ENCODE measurements at regions not wholly inside any gene's neighbourhood (a gene's known extent, or its start where the extent isn't known, plus 50 kb on each side); places are given as distances from the start of the nearest gene placed in this dataset.
A peak's percentile ranks its signal among the peaks of the same experiment; 100 is the strongest.

GRCh38 chr7:50953820-50954219 lies 171.1 kb upstream of the GRB10 start:
- H2AFZ ChIP-seq (ENCODE audit: low read depth, low read length), result 0 out of 2 replicates have a peak overlapping the region, but pooled peaks have one; percentile 9
- no peaks in the 10 kb centered on the region for H3K27me3 ChIP-seq (ENCODE audit: insufficient read depth, low read length, poor library complexity)
- no peaks in the 10 kb centered on the region for H4K20me1 ChIP-seq (ENCODE audit: insufficient read depth, low read length)
- no peak overlapping the region for H3K4me3 ChIP-seq (ENCODE audit: low read depth in 1 of 2, low read length in 2 of 2)
- no peak for ATAC-seq (ENCODE audit: insufficient read depth, low read depth)
- no peak overlapping the region for H3K4me2 ChIP-seq (ENCODE audit: insufficient read depth, low read length)
- no peaks in the 10 kb centered on the region for H3K4me1 ChIP-seq (ENCODE audit: insufficient read depth, low read length)
- H3K9ac ChIP-seq (ENCODE audit: low read depth, low read length), result no peak overlapping the region
- H3K9me3 ChIP-seq (ENCODE audit: insufficient read depth, low read length, severe bottlenecking), result no peaks in the 10 kb centered on the region
- DNase-seq, result no peak
- H3K27ac ChIP-seq (ENCODE audit: low read length), result no peak overlapping the region
- H3K79me2 ChIP-seq (ENCODE audit: insufficient read depth, low read length), result no peaks in the 10 kb centered on the region
- no peaks in the 10 kb centered on the region for H3K36me3 ChIP-seq (ENCODE audit: insufficient read depth, low read length)
- no peak for TF ChIP-seq EZH2 (IDR thresholded peaks at IDR 0.05; ENCODE audit: borderline replicate concordance, low read depth, low read length, severe bottlenecking)
- TF ChIP-seq CTCF (IDR thresholded peaks at IDR 0.05; ENCODE audit: borderline replicate concordance, extremely low read depth, low read length, poor library complexity, severe bottlenecking), result no peak

GRCh38 chr7:50953303-50953702 lies 170.6 kb upstream of the GRB10 start:
- Histone ChIP-seq H2AFZ (ENCODE audit: low read depth, low read length) (no peak overlapping the region), H4K20me1 (ENCODE audit: insufficient read depth, low read length) (no peaks in the 10 kb centered on the region), H3K27me3 (ENCODE audit: insufficient read depth, low read length, poor library complexity) (no peaks in the 10 kb centered on the region), H3K9me3 (ENCODE audit: insufficient read depth, low read length, severe bottlenecking) (no peaks in the 10 kb centered on the region), H3K4me1 (ENCODE audit: insufficient read depth, low read length) (no peaks in the 10 kb centered on the region), H3K79me2 (ENCODE audit: insufficient read depth, low read length) (no peaks in the 10 kb centered on the region), H3K4me3 (ENCODE audit: low read depth in 1 of 2, low read length in 2 of 2) (no peak overlapping the region), H3K27ac (ENCODE audit: low read length) (no peak overlapping the region), H3K9ac (ENCODE audit: low read depth, low read length) (no peak overlapping the region), H3K4me2 (ENCODE audit: insufficient read depth, low read length) (no peak overlapping the region), H3K36me3 (ENCODE audit: insufficient read depth, low read length) (no peaks in the 10 kb centered on the region)
- DNase-seq, result no peak
- TF ChIP-seq CTCF (IDR thresholded peaks at IDR 0.05; ENCODE audit: borderline replicate concordance, extremely low read depth, low read length, poor library complexity, severe bottlenecking) (no peak), EZH2 (IDR thresholded peaks at IDR 0.05; ENCODE audit: borderline replicate concordance, low read depth, low read length, severe bottlenecking) (no peak)
- no peak for ATAC-seq (ENCODE audit: insufficient read depth, low read depth)

GRCh38 chr7:50952544-50952943 lies 169.8 kb upstream of the GRB10 start:
- no peak for DNase-seq
- H3K4me2 ChIP-seq (ENCODE audit: insufficient read depth, low read length), result no peak overlapping the region
- H3K27me3 ChIP-seq (ENCODE audit: insufficient read depth, low read length, poor library complexity), result no peaks in the 10 kb centered on the region
- TF ChIP-seq EZH2 (IDR thresholded peaks at IDR 0.05; ENCODE audit: borderline replicate concordance, low read depth, low read length, severe bottlenecking), result no peak
- no peak for TF ChIP-seq CTCF (IDR thresholded peaks at IDR 0.05; ENCODE audit: borderline replicate concordance, extremely low read depth, low read length, poor library complexity, severe bottlenecking)
- H3K4me1 ChIP-seq (ENCODE audit: insufficient read depth, low read length), result no peaks in the 10 kb centered on the region
- no peak overlapping the region for H3K4me3 ChIP-seq (ENCODE audit: low read depth in 1 of 2, low read length in 2 of 2)
- H3K36me3 ChIP-seq (ENCODE audit: insufficient read depth, low read length), result no peaks in the 10 kb centered on the region
- ATAC-seq (ENCODE audit: insufficient read depth, low read depth), result no peak
- H3K27ac ChIP-seq (ENCODE audit: low read length), result no peak overlapping the region
- no peak overlapping the region for H2AFZ ChIP-seq (ENCODE audit: low read depth, low read length)
- H3K79me2 ChIP-seq (ENCODE audit: insufficient read depth, low read length), result no peaks in the 10 kb centered on the region
- H4K20me1 ChIP-seq (ENCODE audit: insufficient read depth, low read length), result no peaks in the 10 kb centered on the region
- no peaks in the 10 kb centered on the region for H3K9me3 ChIP-seq (ENCODE audit: insufficient read depth, low read length, severe bottlenecking)
- H3K9ac ChIP-seq (ENCODE audit: low read depth, low read length), result no peak overlapping the region

- no peaks in the 10 kb centered on the region for H3K79me2 ChIP-seq (ENCODE audit: insufficient read depth, low read length)
- no peak overlapping the region for H3K4me2 ChIP-seq (ENCODE audit: insufficient read depth, low read length)
- H3K4me3 ChIP-seq (ENCODE audit: low read depth in 1 of 2, low read length in 2 of 2), result no peak overlapping the region
- no peaks in the 10 kb centered on the region for H3K4me1 ChIP-seq (ENCODE audit: insufficient read depth, low read length)
- TF ChIP-seq EZH2 (IDR thresholded peaks at IDR 0.05; ENCODE audit: borderline replicate concordance, low read depth, low read length, severe bottlenecking) (no peak), CTCF (IDR thresholded peaks at IDR 0.05; ENCODE audit: borderline replicate concordance, extremely low read depth, low read length, poor library complexity, severe bottlenecking) (no peak)
- H3K27me3 ChIP-seq (ENCODE audit: insufficient read depth, low read length, poor library complexity), result no peaks in the 10 kb centered on the region
- no peak overlapping the region for H2AFZ ChIP-seq (ENCODE audit: low read depth, low read length)
- DNase-seq (no peak), ATAC-seq (ENCODE audit: insufficient read depth, low read depth) (no peak)
- H4K20me1 ChIP-seq (ENCODE audit: insufficient read depth, low read length), result no peaks in the 10 kb centered on the region
- H3K9me3 ChIP-seq (ENCODE audit: insufficient read depth, low read length, severe bottlenecking), result no peaks in the 10 kb centered on the region
- no peak overlapping the region for H3K9ac ChIP-seq (ENCODE audit: low read depth, low read length)
- H3K27ac ChIP-seq (ENCODE audit: low read length), result no peak overlapping the region
- H3K36me3 ChIP-seq (ENCODE audit: insufficient read depth, low read length), result no peaks in the 10 kb centered on the region
Measured at GRCh38 chr7:50952120-50952519, 169.4 kb upstream of the GRB10 start.
